COLO668 (cell line): ENCODE measurements at regions not wholly inside any gene's neighbourhood (a gene's known extent, or its start where the extent isn't known, plus 50 kb on each side); places are given as distances from the start of the nearest gene placed in this dataset.
"Not testable (repeated sequence)": the region's sequence is repeated elsewhere in the genome, so short reads cannot be mapped to it uniquely, and the experiment has no call there.

ENCODE experiments used
- DNase-seq: peaks from one replicate; lab custom pipeline; 2025; ENCODE audit not compliant: unreplicated experiment; lab: John Stamatoyannopoulos, UW

DNA sequence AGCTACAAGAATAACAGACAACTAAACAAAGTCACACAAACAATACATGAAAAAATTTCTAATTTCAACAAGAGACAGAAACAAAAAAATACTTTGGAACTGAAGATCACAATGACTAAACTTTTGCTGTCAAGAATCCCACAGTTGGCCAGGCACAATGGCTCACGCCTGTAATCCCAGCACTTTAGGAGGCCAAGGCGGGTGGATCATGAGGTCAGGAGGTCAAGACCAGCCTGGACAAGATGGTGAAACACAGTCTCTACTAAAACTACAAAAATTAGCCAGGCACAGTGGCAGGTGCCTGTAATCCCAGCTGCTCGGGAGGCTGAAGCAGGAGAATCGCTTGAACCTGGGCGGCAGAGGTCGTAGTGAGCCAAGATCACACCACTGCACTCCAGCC, 861.6 kb downstream of the UQCRFS1 start:
- not testable (repeated sequence) for DNase-seq

DNA sequence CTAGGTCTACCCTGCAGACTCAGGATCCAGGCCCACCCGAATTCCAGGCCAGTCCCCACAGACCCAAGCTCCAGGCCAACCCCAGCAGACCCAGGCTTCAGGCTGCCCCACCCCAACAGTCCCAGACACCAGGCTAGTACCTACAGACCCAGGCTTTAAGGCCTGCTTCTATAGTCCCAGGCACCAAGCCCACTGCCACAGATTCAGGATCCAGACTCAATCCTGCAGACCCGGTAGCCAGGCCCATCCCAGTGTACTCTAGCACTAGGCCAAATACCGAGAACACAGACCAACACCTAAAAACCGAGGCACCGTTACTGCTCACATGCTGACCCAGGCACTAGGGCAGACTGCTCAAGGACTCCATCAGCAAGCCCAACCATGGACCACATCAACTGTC, 862.3 kb downstream of the UQCRFS1 start:
- DNase-seq: no peak

DNA sequence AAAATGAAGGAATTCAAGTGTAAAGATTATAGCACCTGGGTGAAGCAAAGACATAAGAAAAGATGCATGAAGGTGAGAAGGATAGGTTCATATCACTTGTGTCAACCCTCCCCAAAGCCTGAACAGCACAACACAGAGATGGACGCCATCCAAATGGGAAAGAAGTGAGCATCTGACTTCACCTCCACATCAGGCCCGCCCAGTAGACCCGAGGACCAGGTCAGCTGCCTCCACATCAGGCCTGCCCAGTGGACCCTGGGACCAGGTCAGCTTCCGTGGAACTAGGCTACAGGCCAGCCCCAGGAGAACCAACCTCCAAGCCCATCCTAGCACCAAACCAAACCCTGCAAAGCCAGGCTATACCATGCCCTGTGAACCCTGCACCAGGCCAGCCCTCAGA, 862.9 kb downstream of the UQCRFS1 start:
- no peak for DNase-seq

DNA sequence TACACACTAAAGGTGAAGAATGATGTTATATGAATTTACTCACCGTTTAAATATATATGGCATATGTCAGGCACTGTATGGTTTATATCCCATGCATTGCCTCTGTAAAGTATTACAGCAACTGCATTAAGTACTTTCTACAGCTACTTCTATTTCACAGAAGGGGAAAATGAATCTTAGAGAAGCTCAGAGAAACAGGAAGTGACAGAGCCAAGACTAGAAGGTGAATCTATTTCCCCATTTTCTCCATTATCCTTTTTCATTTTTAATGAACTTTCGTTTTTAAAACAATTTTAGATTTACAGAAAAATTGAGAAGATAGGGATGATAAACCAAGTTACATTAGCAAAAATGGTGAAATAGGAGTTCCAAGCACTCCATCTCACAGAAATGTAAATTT, 863.3 kb downstream of the UQCRFS1 start:
- DNase-seq: no peak

DNA sequence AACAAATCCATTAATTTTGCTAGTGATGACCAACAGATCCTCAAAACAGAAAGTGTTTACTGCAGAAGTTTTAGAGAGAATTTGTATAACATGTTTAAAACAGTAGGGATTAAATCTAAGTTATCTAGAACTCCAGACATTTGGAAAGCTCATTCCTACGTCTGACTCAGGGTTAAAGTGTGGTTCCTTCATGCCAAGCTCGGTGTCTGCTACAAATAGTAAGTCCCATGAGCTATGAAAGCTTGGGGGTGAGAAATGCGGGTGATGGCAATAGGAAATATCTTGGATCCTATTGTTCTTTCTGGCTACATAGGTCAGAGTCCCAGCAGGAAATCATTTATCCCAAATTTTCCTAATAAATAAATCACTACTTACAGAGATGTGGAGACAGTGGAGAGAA, 867.1 kb downstream of the UQCRFS1 start:
- DNase-seq: no peak

DNA sequence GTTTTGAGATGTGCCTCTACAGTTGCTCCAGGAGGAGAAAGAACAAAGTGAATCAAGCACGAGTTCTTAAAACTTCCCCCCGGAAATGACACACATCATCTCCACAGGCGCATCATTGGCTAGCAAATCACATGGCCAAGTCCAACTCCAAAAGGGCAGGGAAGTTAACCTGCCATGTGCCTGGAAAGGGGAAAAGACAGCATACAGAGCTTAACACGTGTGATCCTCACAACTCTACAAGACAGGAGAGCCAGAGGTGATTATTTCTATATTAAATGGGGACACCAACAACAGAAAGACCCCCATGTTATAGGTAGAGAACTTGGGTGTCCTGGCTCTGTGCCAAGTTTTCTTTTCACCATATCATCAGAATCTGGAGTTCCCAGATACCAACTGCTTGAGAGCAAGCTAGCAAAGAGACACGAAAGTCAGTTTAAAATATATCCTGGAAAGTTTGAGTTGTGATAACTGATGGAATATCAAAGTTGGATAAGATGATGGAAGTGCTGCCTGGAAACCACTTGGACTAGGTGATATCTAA, 871.1 kb downstream of the UQCRFS1 start:
- DNase-seq: no peak

DNA sequence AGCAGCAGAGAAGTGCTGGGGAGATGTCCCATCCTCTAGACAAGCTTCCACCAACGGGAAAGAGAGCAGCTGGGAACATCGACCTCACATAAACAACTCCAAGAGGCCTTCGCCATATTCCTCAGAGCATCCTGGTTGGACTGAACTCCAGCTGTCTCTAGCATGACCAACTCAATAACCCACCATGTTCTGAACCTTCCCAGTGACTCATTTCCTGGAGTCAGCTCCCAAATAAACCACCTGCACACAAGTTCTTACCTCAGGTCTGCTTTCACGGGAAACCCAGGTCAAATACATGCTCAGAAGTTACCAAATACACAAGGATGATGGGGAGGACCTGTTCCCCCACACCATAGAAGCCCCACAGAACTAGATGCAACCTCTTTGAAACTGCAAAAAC, 878.5 kb downstream of the UQCRFS1 start:
- no peak for DNase-seq

DNA sequence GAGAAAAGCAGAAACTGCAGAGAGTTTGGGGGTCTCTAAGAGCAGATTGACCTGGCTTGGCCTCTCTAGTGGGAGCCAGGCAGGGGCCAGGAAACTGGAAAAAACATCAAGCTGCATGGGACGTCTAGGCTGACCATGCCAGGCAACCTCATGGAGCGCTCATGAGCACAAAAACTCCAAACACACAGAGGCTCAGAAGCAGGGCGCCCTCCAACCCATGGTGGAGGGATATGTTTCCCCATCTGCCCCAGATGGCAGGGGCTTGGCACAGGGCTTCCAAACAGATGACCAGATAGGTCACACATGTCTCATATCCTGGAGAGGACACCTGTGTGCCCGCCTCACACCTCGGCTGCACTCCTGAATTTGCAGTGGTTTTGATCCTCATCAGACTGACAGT, 879.0 kb downstream of the UQCRFS1 start:
- no peak for DNase-seq

DNA sequence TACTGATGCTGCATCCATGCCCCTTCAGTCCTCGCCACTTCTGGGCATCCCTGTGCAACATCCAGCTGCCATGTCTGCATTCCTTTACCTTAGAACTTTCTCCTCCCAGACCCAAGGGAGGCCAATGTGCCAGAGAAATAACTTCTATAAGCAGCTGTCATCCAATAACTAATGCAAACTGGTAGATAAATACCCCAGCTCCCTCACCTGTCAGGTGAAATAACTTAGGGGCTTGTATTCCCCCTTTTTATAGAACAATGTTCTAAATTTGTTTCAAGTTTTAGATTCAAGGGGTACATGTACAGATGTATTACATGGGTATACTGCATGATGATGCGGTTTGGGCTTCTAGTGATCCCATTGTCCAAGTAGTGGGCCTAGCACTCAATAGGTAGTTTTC, 880.1 kb downstream of the UQCRFS1 start:
- DNase-seq: no peak

DNA sequence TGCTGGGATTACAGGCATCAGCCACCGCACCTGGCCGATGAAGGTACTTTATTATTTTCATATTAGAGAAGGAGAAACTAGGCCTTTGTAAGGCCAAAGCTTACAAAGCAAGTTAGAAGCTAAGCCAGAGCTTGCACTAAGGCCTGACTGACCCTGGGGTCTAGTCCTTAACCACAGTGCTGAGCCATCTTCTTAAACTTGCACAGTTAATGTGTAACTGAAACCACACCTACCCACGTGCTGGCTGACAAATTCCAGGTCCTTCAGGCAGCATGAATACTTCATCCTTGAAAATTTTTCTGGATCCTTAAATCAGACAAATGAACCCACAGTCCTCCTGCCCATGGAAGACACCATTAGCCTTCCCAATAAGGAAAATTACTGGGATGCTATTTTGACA, 880.6 kb downstream of the UQCRFS1 start:
- DNase-seq: no peak

DNA sequence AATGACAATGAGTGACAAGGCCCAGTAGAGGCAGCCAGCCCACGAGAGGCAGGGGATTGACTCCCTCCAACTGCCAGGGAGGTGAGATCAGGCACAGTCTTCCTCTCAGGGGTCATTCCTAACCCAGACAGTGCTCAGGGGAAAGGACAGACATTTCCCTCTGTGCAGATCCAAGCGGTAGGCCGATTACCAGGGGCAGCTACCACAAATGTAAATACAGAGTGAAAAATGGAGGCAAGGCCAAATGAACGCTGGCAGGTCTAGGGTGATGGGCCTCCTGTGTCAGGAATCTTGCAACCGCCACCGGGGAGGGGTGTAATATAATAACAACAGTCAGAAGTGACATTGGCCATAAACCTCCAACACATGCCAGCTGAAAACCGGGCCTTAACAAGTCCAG, 881.4 kb downstream of the UQCRFS1 start:
- DNase-seq: no peak

DNA sequence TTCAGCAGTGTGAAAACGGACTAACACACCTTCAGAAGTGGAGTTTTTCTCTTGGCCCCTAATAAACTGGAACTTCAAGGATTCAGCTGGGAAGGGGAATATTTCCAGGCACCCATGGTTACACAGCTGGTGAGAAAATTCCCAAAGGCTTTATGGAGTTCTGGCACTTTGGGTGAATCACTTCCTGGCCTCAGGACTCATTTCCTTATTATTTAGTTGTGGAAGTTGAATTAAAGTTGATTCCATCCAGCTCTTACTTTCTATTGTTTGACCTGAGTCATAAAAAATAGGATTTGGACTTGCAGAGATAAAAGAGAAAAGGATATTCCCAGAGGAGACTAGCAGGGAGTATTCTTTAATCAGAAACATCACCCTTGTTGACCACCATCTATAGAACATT, 882.1 kb downstream of the UQCRFS1 start:
- no peak for DNase-seq

DNA sequence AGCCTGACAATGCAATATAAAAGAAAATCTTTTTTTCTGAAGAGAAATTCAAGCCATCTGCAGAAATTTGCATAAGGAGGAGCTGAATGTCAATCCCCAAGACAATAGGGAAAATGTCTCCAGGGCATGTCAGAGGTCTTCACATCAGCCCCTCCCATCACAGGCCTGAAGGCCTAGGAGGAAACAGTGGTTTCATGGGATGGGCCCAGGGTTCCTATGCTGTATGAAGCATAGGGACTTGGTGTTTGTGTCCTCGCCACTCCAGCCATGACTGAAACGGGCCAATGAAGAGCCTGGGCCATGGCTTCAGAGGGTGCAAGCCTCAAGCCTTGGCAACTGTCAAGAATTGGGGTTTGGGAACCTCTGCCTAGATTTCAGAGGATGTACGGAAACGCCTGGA, 883.5 kb downstream of the UQCRFS1 start:
- DNase-seq: no peak

DNA sequence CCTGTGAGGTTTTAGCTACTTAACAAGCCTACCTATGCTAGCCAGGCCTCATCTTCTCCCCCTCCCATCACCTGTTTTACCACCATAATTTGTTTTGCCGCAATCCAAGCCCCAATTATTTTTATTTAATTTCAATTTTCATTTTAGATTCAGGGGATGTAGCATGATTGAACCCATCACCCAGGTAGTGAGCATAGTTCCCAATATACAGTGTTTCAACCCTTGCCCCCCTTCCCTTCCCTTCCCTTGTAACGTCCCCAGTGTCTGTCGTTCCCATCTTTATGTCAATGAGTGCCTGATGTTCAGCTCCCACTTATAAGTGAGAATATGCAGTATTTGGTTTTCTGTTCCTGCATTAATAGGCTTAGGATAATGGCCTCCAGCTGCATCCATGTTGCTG, 885.0 kb downstream of the UQCRFS1 start:
- no peak for DNase-seq

DNA sequence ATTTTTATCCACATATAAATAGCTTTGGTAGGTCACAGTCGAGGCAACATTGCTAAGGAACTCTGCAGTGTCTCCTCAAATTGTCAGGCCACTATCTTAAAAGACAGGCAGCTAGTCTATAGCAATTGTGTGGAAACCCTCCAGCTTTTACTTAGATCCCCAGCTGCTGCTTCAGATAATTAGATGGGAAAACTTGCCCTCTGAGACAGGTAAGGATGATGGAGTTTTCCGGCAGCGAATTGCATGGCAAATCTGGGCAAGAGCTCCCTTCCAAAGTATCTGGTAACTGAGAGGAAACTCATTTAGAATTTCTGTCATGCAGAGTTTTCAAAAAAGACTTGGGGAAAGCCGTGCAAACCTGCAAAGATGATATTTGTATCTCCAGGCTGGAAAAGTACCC, 886.2 kb downstream of the UQCRFS1 start:
- DNase-seq: no peak

DNA sequence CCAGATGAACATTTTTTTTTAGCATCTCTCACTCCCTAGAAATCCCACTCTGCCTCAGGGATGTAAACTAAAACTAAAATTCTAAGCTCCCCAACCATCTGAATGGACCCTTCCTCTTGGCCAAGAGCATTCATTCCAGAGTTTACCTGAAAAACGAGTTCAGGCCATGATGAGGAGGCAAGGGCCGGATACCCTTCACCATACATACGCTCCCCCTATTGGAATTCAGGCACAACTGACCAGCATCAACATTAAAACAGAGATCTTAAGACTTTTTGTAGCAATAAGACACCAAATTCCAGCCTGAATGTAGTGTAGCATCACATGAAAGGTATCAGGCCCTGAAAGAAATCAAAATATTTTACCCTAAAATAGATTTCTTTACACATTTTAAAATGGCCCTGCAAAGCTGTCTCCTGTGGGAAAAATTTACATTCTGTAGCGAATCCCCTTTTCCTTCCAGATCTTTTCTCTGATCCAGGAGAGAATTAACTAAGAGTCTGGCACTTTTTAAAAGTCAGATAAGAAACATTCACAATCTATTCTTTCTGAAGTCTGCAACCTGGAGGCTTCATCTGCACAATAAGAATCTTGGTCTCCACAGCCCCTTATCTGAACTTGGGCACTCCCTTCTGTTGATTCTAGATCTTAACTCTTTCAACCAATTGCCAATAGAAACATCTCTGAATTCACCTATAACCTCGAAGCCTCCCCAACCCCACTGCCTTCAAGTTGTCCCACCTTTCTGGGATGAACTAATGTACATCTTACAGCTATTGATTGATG, 888.5 kb downstream of the UQCRFS1 start:
- no peak for DNase-seq

DNA sequence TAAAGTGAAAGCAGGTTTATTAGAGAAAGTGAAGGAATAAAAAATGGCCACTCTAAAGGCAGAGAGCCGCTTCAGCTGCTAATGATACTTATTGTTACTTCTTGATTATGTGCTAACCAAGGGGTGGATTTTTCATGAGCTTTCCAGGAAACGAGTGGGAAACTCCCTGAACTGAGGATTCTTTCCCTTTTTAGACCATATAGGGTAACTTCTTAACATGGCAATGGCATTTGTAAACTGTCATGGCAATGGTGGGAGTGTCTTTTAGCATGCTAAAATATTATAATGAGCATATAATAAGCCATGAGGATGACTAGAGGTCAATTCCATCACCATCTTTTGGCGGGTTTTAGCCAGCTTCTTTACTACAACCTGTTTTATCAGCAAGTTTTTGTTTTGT, 890.0 kb downstream of the UQCRFS1 start:
- no peak for DNase-seq

DNA sequence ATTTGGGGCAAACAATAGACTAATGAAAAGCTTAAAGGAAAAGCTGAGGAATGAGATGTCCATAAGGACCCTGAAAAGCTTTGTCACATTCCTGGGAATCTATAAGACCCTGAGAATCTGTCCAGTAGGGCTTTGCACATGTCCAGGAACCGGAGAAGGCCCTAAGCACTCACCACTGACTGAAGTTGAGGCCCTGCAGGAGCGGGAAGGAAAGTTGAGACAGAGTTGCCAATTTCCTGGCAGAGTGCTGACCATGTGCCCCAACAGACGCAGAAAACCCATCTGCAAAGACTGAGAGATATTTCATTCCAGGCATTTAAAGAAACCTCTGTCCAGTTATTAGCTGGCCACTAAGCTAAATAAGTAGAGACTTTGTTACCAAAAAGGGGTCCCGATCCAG, 890.5 kb downstream of the UQCRFS1 start:
- DNase-seq: no peak

DNA sequence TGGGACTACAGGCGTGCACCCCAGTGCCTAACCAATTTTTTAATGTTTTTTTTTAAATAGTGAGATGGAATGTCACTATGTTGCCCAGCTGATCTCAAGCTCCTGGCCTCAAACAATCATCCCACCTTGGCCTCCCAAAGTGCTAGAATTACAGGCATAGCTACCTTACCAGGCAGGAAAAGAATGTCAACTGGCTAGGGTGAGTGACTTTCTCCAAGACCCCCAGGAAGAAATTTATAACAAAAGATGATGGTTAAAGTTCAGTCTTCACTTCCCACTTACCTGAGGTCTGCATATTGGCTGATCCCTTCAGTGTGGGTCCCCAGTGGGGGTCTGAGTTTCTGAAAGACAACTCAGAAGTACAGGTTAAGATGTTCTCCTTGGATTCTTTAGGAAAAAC, 893.0 kb downstream of the UQCRFS1 start:
- no peak for DNase-seq

DNA sequence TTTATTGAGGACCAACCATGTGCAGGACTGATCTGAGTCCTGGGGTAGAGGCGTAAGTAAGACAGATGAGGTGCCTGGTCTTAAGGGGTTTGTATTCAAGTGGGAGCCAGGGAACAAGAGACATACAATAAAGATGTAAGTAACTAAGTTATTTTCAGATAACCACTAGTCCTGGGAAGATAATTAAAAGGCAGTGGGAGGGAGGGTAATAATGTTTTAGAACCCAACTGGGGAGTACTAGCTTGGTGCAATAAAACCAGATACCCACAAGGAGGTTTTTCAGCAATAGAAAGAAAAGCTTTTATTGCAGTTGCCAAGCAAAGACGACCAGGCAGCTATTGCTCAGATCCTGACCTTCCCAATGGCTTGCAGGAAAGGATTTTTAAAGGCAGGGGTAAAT, 893.7 kb downstream of the UQCRFS1 start:
- no peak for DNase-seq

DNA sequence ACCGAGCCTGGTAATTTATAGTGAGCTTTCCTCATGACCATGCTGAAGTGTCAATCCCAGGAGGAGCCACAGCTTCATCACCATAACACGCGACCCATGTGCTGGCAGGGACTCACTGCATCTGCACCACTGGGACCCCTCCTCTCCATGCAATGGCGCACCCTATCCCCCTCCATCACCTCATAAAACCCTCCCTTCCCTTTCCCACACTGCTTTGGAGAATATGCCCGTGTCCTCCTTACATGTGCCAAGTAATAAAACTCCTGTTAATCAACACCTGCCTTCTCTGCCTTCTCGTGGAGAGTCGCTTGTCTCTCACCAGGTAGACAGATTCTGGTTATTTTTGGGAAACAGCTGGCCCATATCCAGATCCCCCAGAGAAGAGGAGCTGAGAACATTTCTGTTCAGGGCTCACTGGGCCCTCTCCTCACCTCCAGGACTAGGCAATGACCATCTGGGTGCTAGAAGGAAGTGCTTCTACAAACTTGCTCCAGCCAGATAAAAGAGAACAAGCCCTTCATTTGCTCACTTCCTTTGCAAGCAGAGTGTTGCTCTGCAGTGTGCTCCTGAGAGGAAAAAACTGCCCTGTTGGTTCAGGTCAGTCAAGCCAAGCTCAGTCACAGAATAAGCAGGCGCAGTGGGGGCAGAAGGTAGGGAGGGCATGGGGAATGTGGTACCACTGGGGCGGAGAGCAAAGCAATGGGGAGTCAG, 894.3 kb downstream of the UQCRFS1 start:
- no peak for DNase-seq

DNA sequence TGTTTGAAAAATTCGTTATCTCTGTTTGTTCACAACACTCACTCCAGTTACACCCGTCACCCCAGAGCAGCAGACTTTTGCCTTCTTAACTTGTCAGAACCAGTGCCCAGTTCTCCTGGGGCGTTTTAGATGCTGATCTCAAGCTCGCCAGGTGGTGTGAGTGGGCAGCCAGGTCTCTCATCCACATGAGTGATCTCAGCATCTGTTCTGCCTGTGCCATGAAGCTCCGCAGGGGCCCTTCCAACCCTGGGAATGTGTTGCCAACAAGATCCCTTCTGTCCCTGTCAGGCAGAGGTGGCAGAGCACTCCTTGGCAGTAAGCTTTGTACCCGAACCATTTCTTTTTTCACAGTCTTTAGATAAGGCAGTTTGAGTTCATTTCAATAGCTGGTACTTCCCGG, 896.5 kb downstream of the UQCRFS1 start:
- no peak for DNase-seq

DNA sequence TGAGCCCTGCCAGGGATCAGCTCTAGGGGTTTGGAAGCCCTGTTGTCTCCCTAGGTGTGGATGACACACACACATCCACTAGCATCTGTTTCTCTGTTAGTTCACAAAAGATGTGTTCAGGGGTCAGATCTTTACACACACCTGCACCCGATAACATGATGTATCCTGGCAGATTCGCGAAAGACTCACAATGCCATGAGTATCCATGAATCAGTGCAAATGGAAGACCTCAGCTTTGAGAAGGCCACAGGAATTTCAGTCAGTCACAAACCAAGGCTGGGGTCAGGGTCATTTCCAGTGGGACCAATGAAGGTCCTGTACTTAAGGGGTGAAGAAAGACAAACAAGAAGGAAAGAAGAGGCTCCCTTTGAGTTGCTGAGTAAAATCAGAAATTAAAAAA, 898.2 kb downstream of the UQCRFS1 start:
- DNase-seq: no peak
